Esophagus squamous epithelium (tissue), 5 donors: ENCODE measurements at regions not wholly inside any gene's neighbourhood (a gene's known extent, or its start where the extent isn't known, plus 50 kb on each side); places are given as distances from the start of the nearest gene placed in this dataset.
A peak's percentile ranks its signal among the peaks of the same experiment; 100 is the strongest.

Source experiments
- DNase-seq: peaks from one replicate; lab custom pipeline; 2025; lab: John Stamatoyannopoulos, UW
- H3K27ac ChIP-seq, 4 donors: fragments of 200-600 bp; sonication (generic); one replicate each; pipeline ENCODE4 v1.5.1; 2016 to 2019; ENCODE audit warnings: mild to moderate bottlenecking in 1 of 4
- H3K27me3 ChIP-seq, 4 donors: fragments of 200-600 bp; sonication (generic); 1 replicate in 3 of 4; 2 replicates in 1 of 4; pipeline versions ENCODE4 v1.5.1 to v1.6.0; 2017 to 2021; ENCODE audit warnings: antibody characterized with exemption in 1 of 4
- H3K36me3 ChIP-seq, 3 donors: fragments of 200-600 bp; sonication (generic); one replicate each; pipeline ENCODE4 v1.5.1; 2016 to 2019
- H3K4me1 ChIP-seq, 3 donors: fragments of 200-600 bp; sonication (generic); one replicate each; pipeline ENCODE4 v1.5.1; 2017 to 2019
- H3K4me3 ChIP-seq, 4 donors: fragments of 200-600 bp; sonication (generic); 1 replicate in 3 of 4; 2 replicates in 1 of 4; pipeline ENCODE4 v1.5.1; 2016 to 2019; ENCODE audit warnings: mild to moderate bottlenecking in 2 of 4, moderate library complexity in 1 of 4
- H3K9me3 ChIP-seq, 3 donors: fragments of 200-600 bp; sonication (generic); one replicate each; pipeline ENCODE4 v1.5.1; 2016 to 2019
- POLR2A ChIP-seq, 4 donors: fragments of 450-650 bp; IDR thresholded peaks; one replicate each; pipeline ENCODE4 v1.6.1; 2017; ENCODE audit warnings: antibody characterized with exemption in 4 of 4, mild to moderate bottlenecking in 4 of 4, moderate library complexity in 3 of 4
- WGBS, 2 donors: methylation state at CpG; one replicate each; pipeline ENCODE4 v1.1.5; 2018; 5-methylcytosine and 5-hydroxymethylcytosine counted together
- intact Hi-C: fragments of 100-400 bp; cut with DNase I; formaldehyde crosslinking; loops from one replicate; pipeline ENCODE4 v1.15.0; 2022
- TF ChIP-seq, protein P1 (sequence below), 6 experiments: fragments of 450-650 bp in 4 of 6; fragments of 200-600 bp in 2 of 6; sonication (generic) in 2 of 6; IDR thresholded peaks; one replicate each; pipeline ENCODE4 v1.5.1; 2016 to 2019; ENCODE audit warnings: antibody characterized with exemption in 6 of 6, mild to moderate bottlenecking in 4 of 6, moderate library complexity in 4 of 6
- donor health status: DM: yes; HTN: yes; CAD: no.

GRCh38 chr6:144580771-144581170 is 295.6 kb downstream of the UTRN start:
- Histone ChIP-seq H3K9me3 (no peaks in the 10 kb centered on the region), H3K36me3 (peaks cover 0 to 30% (median 15%) of the 10 kb centered on the region in 3 donors), H3K27me3 (no peaks in the 10 kb centered on the region), H3K27ac (no peak overlapping the region), H3K4me3 (no peak overlapping the region), H3K4me1 (peaks cover 4 to 20% (median 9%) of the 10 kb centered on the region in 3 donors)
- intact Hi-C loops = no loop called here
- no peak for TF ChIP-seq POLR2A (IDR thresholded peaks at IDR 0.05)
- TF ChIP-seq, protein P1, sequence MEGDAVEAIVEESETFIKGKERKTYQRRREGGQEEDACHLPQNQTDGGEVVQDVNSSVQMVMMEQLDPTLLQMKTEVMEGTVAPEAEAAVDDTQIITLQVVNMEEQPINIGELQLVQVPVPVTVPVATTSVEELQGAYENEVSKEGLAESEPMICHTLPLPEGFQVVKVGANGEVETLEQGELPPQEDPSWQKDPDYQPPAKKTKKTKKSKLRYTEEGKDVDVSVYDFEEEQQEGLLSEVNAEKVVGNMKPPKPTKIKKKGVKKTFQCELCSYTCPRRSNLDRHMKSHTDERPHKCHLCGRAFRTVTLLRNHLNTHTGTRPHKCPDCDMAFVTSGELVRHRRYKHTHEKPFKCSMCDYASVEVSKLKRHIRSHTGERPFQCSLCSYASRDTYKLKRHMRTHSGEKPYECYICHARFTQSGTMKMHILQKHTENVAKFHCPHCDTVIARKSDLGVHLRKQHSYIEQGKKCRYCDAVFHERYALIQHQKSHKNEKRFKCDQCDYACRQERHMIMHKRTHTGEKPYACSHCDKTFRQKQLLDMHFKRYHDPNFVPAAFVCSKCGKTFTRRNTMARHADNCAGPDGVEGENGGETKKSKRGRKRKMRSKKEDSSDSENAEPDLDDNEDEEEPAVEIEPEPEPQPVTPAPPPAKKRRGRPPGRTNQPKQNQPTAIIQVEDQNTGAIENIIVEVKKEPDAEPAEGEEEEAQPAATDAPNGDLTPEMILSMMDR (IDR thresholded peaks at IDR 0.05) = no peak
- DNase-seq = no peak
- WGBS, 2 donors = 100% methylated on average over 1 of the region's 1 CpG

DNA sequence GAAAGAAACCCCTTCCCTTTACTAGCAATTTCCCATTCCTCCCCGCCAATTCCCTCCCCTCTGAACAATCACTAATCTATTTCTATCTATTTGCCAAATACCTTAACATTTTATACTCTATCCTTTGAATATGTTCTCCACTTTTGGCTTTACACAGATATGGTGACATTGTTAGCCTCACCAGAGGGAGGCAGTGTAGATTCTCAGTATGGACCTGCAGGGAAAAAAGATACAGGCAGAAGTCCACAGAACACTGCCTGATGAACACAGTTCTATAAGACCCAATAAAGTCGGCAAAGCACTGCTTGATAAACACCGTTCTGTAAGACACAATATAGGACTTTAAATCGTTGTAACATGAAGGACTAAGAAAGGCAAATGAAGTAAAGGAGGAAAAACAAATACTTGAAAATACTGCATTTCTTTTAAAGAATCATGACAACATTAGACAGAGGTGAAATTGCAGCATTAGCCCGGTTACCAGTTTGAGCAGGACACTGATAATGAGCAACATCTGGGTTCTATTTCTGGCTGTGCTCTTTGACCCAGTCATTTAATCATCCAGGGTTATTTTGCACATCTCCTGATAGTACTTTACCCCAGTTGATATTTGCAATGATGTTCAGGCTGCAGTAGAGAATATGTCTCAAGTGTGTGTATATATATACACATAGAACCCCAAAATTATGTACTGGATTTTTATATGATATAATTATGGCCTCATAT is 296.8 kb downstream of the UTRN start:
- TF ChIP-seq, protein P1 (IDR thresholded peaks at IDR 0.05) = peak in 4 of 6 experiments; percentile 12 to 43 (median 32)
- no peak for TF ChIP-seq POLR2A (IDR thresholded peaks at IDR 0.05)
- H3K9me3 ChIP-seq = no peaks in the 10 kb centered on the region
- H3K4me3 ChIP-seq = no peak overlapping the region
- peaks cover 4 to 20% (median 9%) of the 10 kb centered on the region in 3 donors for H3K4me1 ChIP-seq
- no peak overlapping the region for H3K27ac ChIP-seq
- no peak for DNase-seq
- H3K36me3 ChIP-seq = peaks cover 0 to 26% (median 12%) of the 10 kb centered on the region in 3 donors
- WGBS, 2 donors = 60 to 73% methylated on average over 5 of the region's 5 CpGs
- intact Hi-C loops = no loop called here
- no peaks in the 10 kb centered on the region for H3K27me3 ChIP-seq

GRCh38 chr6:144582939-144583613 is 297.9 kb downstream of the UTRN start:
- TF ChIP-seq, protein P1 (IDR thresholded peaks at IDR 0.05) = no peak
- no peak for TF ChIP-seq POLR2A (IDR thresholded peaks at IDR 0.05)
- 33 to 43% methylated on average over 16 of the region's 16 CpGs for WGBS, 2 donors
- peak overlapping the region in 1 of 4 donors; percentile 24 for H3K4me3 ChIP-seq
- intact Hi-C loops = no loop called here
- no peak for DNase-seq
- no peaks in the 10 kb centered on the region for H3K9me3 ChIP-seq
- peaks cover 0 to 25% (median 3%) of the 10 kb centered on the region in 3 donors for H3K36me3 ChIP-seq
- H3K27ac ChIP-seq = peak overlapping the region in 1 of 4 donors; percentile 5
- H3K27me3 ChIP-seq = no peaks in the 10 kb centered on the region
- peaks cover 4 to 20% (median 9%) of the 10 kb centered on the region in 3 donors for H3K4me1 ChIP-seq

GRCh38 chr6:144583614-144583954 is 298.4 kb downstream of the UTRN start:
- no peak for TF ChIP-seq POLR2A (IDR thresholded peaks at IDR 0.05)
- TF ChIP-seq, protein P1 (IDR thresholded peaks at IDR 0.05) = no peak
- no peaks in the 10 kb centered on the region for H3K27me3 ChIP-seq
- peaks cover 0 to 21% (median 0%) of the 10 kb centered on the region in 3 donors for H3K36me3 ChIP-seq
- no peaks in the 10 kb centered on the region for H3K9me3 ChIP-seq
- H3K27ac ChIP-seq = no peak overlapping the region
- 38 to 47% methylated on average over 1 of the region's 1 CpG for WGBS, 2 donors
- no peak overlapping the region for H3K4me3 ChIP-seq
- peaks cover 4 to 22% (median 9%) of the 10 kb centered on the region in 3 donors for H3K4me1 ChIP-seq
- intact Hi-C loops = no loop called here
- DNase-seq = no peak

DNA sequence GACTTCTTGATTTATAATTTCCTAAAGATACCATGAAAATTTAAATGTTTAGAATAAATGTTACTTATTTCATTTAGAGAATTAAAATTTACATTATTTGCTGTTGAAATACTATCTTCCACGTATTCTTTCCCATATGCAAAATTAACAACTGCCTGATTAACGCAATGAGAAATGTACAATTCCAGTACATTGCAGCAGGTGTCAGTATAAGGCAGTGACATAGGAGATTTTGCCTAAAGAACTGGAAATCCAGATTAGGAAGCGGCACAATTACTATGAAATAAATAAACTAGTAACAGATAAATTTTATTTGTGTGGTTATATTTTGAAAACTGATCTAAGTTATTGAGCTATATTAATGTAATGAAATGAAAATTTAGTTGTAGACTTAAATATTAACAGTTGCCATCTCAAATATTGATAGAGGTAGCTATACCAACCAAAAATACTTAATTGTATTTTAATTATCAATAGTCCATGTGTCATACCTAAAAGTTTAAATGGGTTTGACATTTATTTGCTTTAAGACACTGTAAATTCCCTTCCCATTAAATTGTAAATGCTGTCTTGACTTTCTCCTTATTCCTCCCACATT is 300.2 kb downstream of the UTRN start:
- Histone ChIP-seq H3K4me1 (peaks cover 4 to 27% (median 9%) of the 10 kb centered on the region in 3 donors), H3K27ac (no peak overlapping the region), H3K27me3 (no peaks in the 10 kb centered on the region), H3K9me3 (no peaks in the 10 kb centered on the region), H3K36me3 (peaks cover 0 to 16% (median 0%) of the 10 kb centered on the region in 3 donors), H3K4me3 (no peak overlapping the region)
- intact Hi-C loops = no loop called here
- no peak for TF ChIP-seq POLR2A (IDR thresholded peaks at IDR 0.05)
- TF ChIP-seq, protein P1 (IDR thresholded peaks at IDR 0.05) = peak in 5 of 6 experiments; percentile 56 to 82 (median 62)
- DNase-seq = no peak
- 26 to 36% methylated on average over 3 of the region's 3 CpGs for WGBS, 2 donors
